IMR-90 (cell line): ENCODE measurements at regions not wholly inside any gene's neighbourhood (a gene's known extent, or its start where the extent isn't known, plus 50 kb on each side); places are given as distances from the start of the nearest gene placed in this dataset.

ENCODE experiments used
- ATAC-seq: fragments of 200-7000 bp; cut with Tn5 transposase; 2 replicates; pipeline ENCODE4 v1.9.1; 2020; ENCODE audit warnings: low read depth, mild to moderate bottlenecking, moderate library complexity
- BruUV-seq: library from RNA; stranded (reverse); fragments of 400-500 nt; replicated peaks from 2 replicates; lab custom pipeline; 2021; lab: Mats Ljungman, UMichigan
- CTCF ChIA-PET: fragments of 300-600 bp; formaldehyde crosslinking; extraction: SDS; loops from one replicate; lab custom pipeline; 2021; ENCODE audit warnings: antibody characterized with exemption; lab: Yijun Ruan, JAX
- POLR2A ChIA-PET: fragments of 300-600 bp; sonication (Branson Sonifier 250); formaldehyde crosslinking; loops from one replicate; lab custom pipeline; 2022; ENCODE audit warnings: antibody characterized with exemption; ENCODE audit not compliant: unreplicated experiment; lab: Charles Lee
- DNase-seq: peaks from one replicate; pipeline ENCODE4 v3.0.0; 2013
- H2AFZ ChIP-seq: replicated peaks from 2 replicates; pipeline ENCODE3; 2013; ENCODE audit warnings: low read length, mild to moderate bottlenecking; ENCODE audit not compliant: poor library complexity
- H2AK5ac ChIP-seq: 2 replicates; pipeline ENCODE4 v1.6.1; 2013; ENCODE audit warnings: low read depth, low read length, inconsistent platforms
- H2AK9ac ChIP-seq: replicated peaks from 2 replicates; pipeline ENCODE3; 2013; ENCODE audit warnings: mild to moderate bottlenecking, low read depth, low read length, moderate library complexity; ENCODE audit not compliant: poor library complexity
- H2BK120ac ChIP-seq: 2 replicates; pipeline ENCODE4 v1.6.1; 2013; ENCODE audit warnings: low read depth, low read length, inconsistent platforms
- H2BK15ac ChIP-seq: 3 replicates; pipeline ENCODE4 v1.6.1; 2013; ENCODE audit warnings: low read depth, low read length, inconsistent platforms
- H2BK20ac ChIP-seq: 2 replicates; pipeline ENCODE4 v1.6.1; 2013; ENCODE audit warnings: low read depth, mild to moderate bottlenecking, inconsistent platforms, low read length, moderate library complexity
- H2BK5ac ChIP-seq: 2 replicates; pipeline ENCODE4 v1.6.1; 2013; ENCODE audit warnings: mild to moderate bottlenecking, low read depth, low read length, inconsistent platforms; ENCODE audit not compliant: poor library complexity, severe bottlenecking
- H3K14ac ChIP-seq: replicated peaks from 2 replicates; pipeline ENCODE4 v1.6.1; 2013; ENCODE audit warnings: low read depth, low read length, inconsistent platforms
- H3K18ac ChIP-seq: 2 replicates; pipeline ENCODE4 v1.6.1; 2013; ENCODE audit warnings: low read depth, low read length, control low read depth
- H3K23ac ChIP-seq: 2 replicates; pipeline ENCODE4 v1.6.1; 2013; ENCODE audit warnings: low read depth, low read length, inconsistent platforms
- H3K27ac ChIP-seq: 2 replicates; pipeline ENCODE4 v1.5.1; 2013; ENCODE audit warnings: mild to moderate bottlenecking, control low read depth, low read length; ENCODE audit not compliant: insufficient read depth
- H3K27me3 ChIP-seq: 2 replicates; pipeline ENCODE4 v1.6.1; 2013; ENCODE audit warnings: low read length; ENCODE audit not compliant: control insufficient read depth, insufficient read depth
- H3K36me3 ChIP-seq: 2 replicates; pipeline ENCODE4 v1.6.1; 2013; ENCODE audit warnings: low read length, mixed read lengths; ENCODE audit not compliant: control insufficient read depth, insufficient read depth
- H3K4ac ChIP-seq: 2 replicates; pipeline ENCODE4 v1.6.1; 2013; ENCODE audit warnings: low read depth, low read length, inconsistent platforms
- H3K4me1 ChIP-seq: 2 replicates; pipeline ENCODE4 v1.6.1; 2013; ENCODE audit warnings: low read length, mixed read lengths; ENCODE audit not compliant: control insufficient read depth, insufficient read depth
- H3K4me2 ChIP-seq: 2 replicates; pipeline ENCODE4 v1.6.1; 2013; ENCODE audit warnings: low read depth, mild to moderate bottlenecking, control low read depth, low read length, moderate library complexity
- H3K4me3 ChIP-seq: 2 replicates; pipeline ENCODE4 v1.5.1; 2013; ENCODE audit warnings: low read depth, mild to moderate bottlenecking, control low read depth, low read length, moderate library complexity; ENCODE audit not compliant: insufficient read depth
- H3K56ac ChIP-seq: 2 replicates; pipeline ENCODE4 v1.6.1; 2013; ENCODE audit warnings: low read length, inconsistent platforms; ENCODE audit not compliant: insufficient read depth; ENCODE audit errors: extremely low read depth
- H3K79me1 ChIP-seq, 2 experiments: 2 replicates each; pipeline ENCODE4 v1.6.1; 2013; ENCODE audit warnings: low read length in 2 of 2, inconsistent platforms in 1 of 2, low read depth in 1 of 2
- H3K9ac ChIP-seq: 2 replicates; pipeline ENCODE4 v1.6.1; 2013; ENCODE audit warnings: low read depth, low read length, control low read depth
- H3K9me1 ChIP-seq: 2 replicates; pipeline ENCODE4 v1.6.1; 2013; ENCODE audit warnings: low read length, inconsistent platforms; ENCODE audit not compliant: insufficient read depth
- H3K9me3 ChIP-seq: 2 replicates; pipeline ENCODE4 v1.6.1; 2013; ENCODE audit warnings: low read length; ENCODE audit not compliant: control insufficient read depth, insufficient read depth
- H4K20me1 ChIP-seq: 2 replicates; pipeline ENCODE4 v1.6.1; 2013; ENCODE audit warnings: low read length, inconsistent platforms; ENCODE audit not compliant: insufficient read depth
- H4K5ac ChIP-seq: 2 replicates; pipeline ENCODE4 v1.6.1; 2013; ENCODE audit warnings: mild to moderate bottlenecking, low read depth, low read length, control low read depth
- H4K8ac ChIP-seq, 2 experiments: 2 replicates each; pipeline ENCODE4 v1.6.1; 2013; ENCODE audit warnings: low read depth in 2 of 2, low read length in 2 of 2, control low read depth in 1 of 2, inconsistent platforms in 1 of 2
- H4K91ac ChIP-seq: 2 replicates; pipeline ENCODE4 v1.6.1; 2013; ENCODE audit warnings: low read depth, low read length, inconsistent platforms; ENCODE audit not compliant: insufficient read depth
- BHLHE40 ChIP-seq: fragments of 150-350 bp; IDR thresholded peaks from 2 replicates; pipeline ENCODE4 v1.6.1; 2016; ENCODE audit warnings: mild to moderate bottlenecking, low read depth, low read length
- CEBPB ChIP-seq: IDR thresholded peaks from 2 replicates; pipeline ENCODE4 v1.6.1; 2012; ENCODE audit warnings: low read depth, low read length, improper control_type of control experiment
- CHD1 ChIP-seq: IDR thresholded peaks from 2 replicates; pipeline ENCODE4 v1.6.1; 2012; ENCODE audit warnings: low read depth, low read length, improper control_type of control experiment
- MAFK ChIP-seq: IDR thresholded peaks from 2 replicates; pipeline ENCODE4 v1.6.1; 2012; ENCODE audit warnings: low read depth, low read length, improper control_type of control experiment
- POLR2A ChIP-seq: IDR thresholded peaks from 2 replicates; pipeline ENCODE4 v1.6.1; 2012; ENCODE audit warnings: mild to moderate bottlenecking, low read depth, low read length
- RCOR1 ChIP-seq: IDR thresholded peaks from 2 replicates; pipeline ENCODE4 v1.6.1; 2012; ENCODE audit warnings: mild to moderate bottlenecking, low read length, improper control_type of control experiment; ENCODE audit not compliant: insufficient replicate concordance
- RFX5 ChIP-seq: IDR thresholded peaks from 2 replicates; pipeline ENCODE4 v1.8.0; 2012; ENCODE audit warnings: low read depth, mild to moderate bottlenecking, low read length, moderate library complexity
- WGBS, 2 experiments: methylation state at CpG; one replicate each; pipeline versions ENCODE4 v1.1.5 to v1.1.7; 2013; ENCODE audit warnings: missing lambda C conversion rate in 2 of 2; ENCODE audit not compliant: insufficient read length in 1 of 2; ENCODE audit errors: extremely low coverage in 2 of 2; 5-methylcytosine and 5-hydroxymethylcytosine counted together
- dilution Hi-C: fragments of 300-500 bp; cut with HindIII; formaldehyde crosslinking; loops from one replicate; pipeline ENCODE4 v1.14.3; 2018; ENCODE audit warnings: low sequenced_read_pairs; ENCODE audit not compliant: unreplicated experiment
- in situ Hi-C: fragments of 300-500 bp; cut with MboI; formaldehyde crosslinking; loops from 3 replicates; pipeline ENCODE4 v1.14.3; 2019; ENCODE audit warnings: low sequenced_read_pairs, inconsistent platforms, mixed read lengths
- intact Hi-C: fragments of 100-400 bp; cut with micrococcal nuclease; formaldehyde crosslinking; loops from 2 replicates; pipeline ENCODE4 v1.10.0; 2022
- TF ChIP-seq, protein P1 (sequence below): fragments of 150-350 bp; IDR thresholded peaks from 2 replicates; pipeline ENCODE4 v1.6.1; 2016; ENCODE audit warnings: low read depth, mild to moderate bottlenecking, low read length, moderate library complexity, borderline replicate concordance
- TF ChIP-seq, protein P2 (sequence below): fragments of 150-350 bp; IDR thresholded peaks from 2 replicates; pipeline ENCODE4 v1.6.1; 2017; ENCODE audit warnings: mild to moderate bottlenecking, antibody characterized with exemption, low read length, low read depth

- WGBS, 2 experiments: no CpG with 5 or more reads among the region's 7 CpGs
- no peak overlapping the region for H3K56ac ChIP-seq
- CTCF ChIA-PET: no interaction called here
Observed at GRCh38 chr5:29949301-29949872, 1244.1 kb upstream of the CDH6 start.

More at GRCh38 chr5:29949301-29949872, 1244.1 kb upstream of the CDH6 start:
- Histone ChIP-seq H3K9ac (no peak overlapping the region), H3K27me3 (no peaks in the 10 kb centered on the region), H3K9me1 (no peaks in the 10 kb centered on the region), H2BK20ac (no peak overlapping the region), H2BK15ac (no peak overlapping the region), H3K4me2 (no peak overlapping the region), H2BK120ac (no peak overlapping the region), H3K4me1 (no peaks in the 10 kb centered on the region), H4K8ac (no peak overlapping the region), H4K20me1 (no peaks in the 10 kb centered on the region), H3K79me1 (no peaks in the 10 kb centered on the region), H3K27ac (no peak overlapping the region), H3K18ac (no peak overlapping the region), H3K14ac (no peak overlapping the region), H3K36me3 (no peaks in the 10 kb centered on the region), H2AFZ (no peak overlapping the region), H3K9me3 (peaks cover 2% of the 10 kb centered on the region), H2AK5ac (no peak overlapping the region), H2BK5ac (no peak overlapping the region), H2AK9ac (no peak overlapping the region), H3K4me3 (no peak overlapping the region), H3K23ac (no peak overlapping the region), H4K91ac (no peak overlapping the region), H4K5ac (no peak overlapping the region), H3K4ac (no peak overlapping the region)
- in situ Hi-C loops: no loop called here
- no TSS peak for BruUV-seq
- dilution Hi-C loops: no loop called here
- DNase-seq: no peak
- ATAC-seq: no peak
- TF ChIP-seq CEBPB: no peak
- no peak for TF ChIP-seq POLR2A
- no peak for TF ChIP-seq MAFK
- TF ChIP-seq CHD1: no peak
- no peak for TF ChIP-seq BHLHE40
- TF ChIP-seq RCOR1: no peak
- TF ChIP-seq, protein P1, sequence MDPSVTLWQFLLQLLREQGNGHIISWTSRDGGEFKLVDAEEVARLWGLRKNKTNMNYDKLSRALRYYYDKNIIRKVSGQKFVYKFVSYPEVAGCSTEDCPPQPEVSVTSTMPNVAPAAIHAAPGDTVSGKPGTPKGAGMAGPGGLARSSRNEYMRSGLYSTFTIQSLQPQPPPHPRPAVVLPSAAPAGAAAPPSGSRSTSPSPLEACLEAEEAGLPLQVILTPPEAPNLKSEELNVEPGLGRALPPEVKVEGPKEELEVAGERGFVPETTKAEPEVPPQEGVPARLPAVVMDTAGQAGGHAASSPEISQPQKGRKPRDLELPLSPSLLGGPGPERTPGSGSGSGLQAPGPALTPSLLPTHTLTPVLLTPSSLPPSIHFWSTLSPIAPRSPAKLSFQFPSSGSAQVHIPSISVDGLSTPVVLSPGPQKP: no peak
- TF ChIP-seq, protein P2, sequence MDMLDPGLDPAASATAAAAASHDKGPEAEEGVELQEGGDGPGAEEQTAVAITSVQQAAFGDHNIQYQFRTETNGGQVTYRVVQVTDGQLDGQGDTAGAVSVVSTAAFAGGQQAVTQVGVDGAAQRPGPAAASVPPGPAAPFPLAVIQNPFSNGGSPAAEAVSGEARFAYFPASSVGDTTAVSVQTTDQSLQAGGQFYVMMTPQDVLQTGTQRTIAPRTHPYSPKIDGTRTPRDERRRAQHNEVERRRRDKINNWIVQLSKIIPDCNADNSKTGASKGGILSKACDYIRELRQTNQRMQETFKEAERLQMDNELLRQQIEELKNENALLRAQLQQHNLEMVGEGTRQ: no peak
- TF ChIP-seq RFX5: no peak
- intact Hi-C loops: no loop called here
- POLR2A ChIA-PET: no interaction called here
